Lower leg skin (tissue), 4 donors: ENCODE measurements at regions not wholly inside any gene's neighbourhood (a gene's known extent, or its start where the extent isn't known, plus 50 kb on each side); places are given as distances from the start of the nearest gene placed in this dataset.
"Not testable (repeated sequence)": the region's sequence is repeated elsewhere in the genome, so short reads cannot be mapped to it uniquely, and the experiment has no call there.

Experiments
- DNase-seq, 2 donors: peaks; one replicate each; pipeline ENCODE4 v3.0.0-alpha.2; 2019; ENCODE audit warnings: low spot score in 2 of 2
- H3K4me3 ChIP-seq: fragments of 200-600 bp; sonication (generic); 2 replicates; pipeline ENCODE4 v1.5.1; 2017; ENCODE audit warnings: mild to moderate bottlenecking, low read depth; ENCODE audit not compliant: poor library complexity, severe bottlenecking
- CTCF ChIP-seq, 3 donors: fragments of 450-650 bp; IDR thresholded peaks; one replicate each; pipeline ENCODE4 v1.5.1; 2016; ENCODE audit warnings: antibody characterized with exemption in 3 of 3, mild to moderate bottlenecking in 3 of 3, moderate library complexity in 2 of 3
- POLR2A ChIP-seq, 2 donors: fragments of 450-650 bp; IDR thresholded peaks; one replicate each; pipeline ENCODE4 v1.6.1; 2016 to 2017; ENCODE audit warnings: antibody characterized with exemption in 2 of 2, mild to moderate bottlenecking in 1 of 2, moderate library complexity in 1 of 2
- WGBS, 2 donors: methylation state at CpG; one replicate each; pipeline ENCODE4 v1.1.5; 2018; 5-methylcytosine and 5-hydroxymethylcytosine counted together
- intact Hi-C: fragments of 100-400 bp; cut with DNase I; formaldehyde crosslinking; loops from one replicate; pipeline ENCODE4 v1.15.0; 2023; ENCODE audit warnings: low total_unique reads

- no peak for DNase-seq
- TF ChIP-seq POLR2A (IDR thresholded peaks at IDR 0.05), result no peak
- no peak for TF ChIP-seq CTCF (IDR thresholded peaks at IDR 0.05)
- no peak overlapping the region for H3K4me3 ChIP-seq
- intact Hi-C loops, result no loop called here
Measured at GRCh38 chr4:104577405-104577804, 82.7 kb upstream of the CXXC4 start.

GRCh38 chr4:104581476-104581875 lies 86.8 kb upstream of the CXXC4 start:
- intact Hi-C loops, DNase-seq, H3K4me3 ChIP-seq: not testable (repeated sequence)
- 96 to 97% methylated on average over 10 to 14 of the region's 16 CpGs for WGBS, 2 donors

- DNase-seq, intact Hi-C loops: not testable (repeated sequence)
Measured at GRCh38 chr4:104582056-104582455, 87.4 kb upstream of the CXXC4 start.

GRCh38 chr4:104589264-104589868 lies 94.7 kb upstream of the CXXC4 start:
- intact Hi-C loops, result loop anchor here (5.0 kb wide), 1 partner anchor 182 kb away; no protein-coding TSS in a partner anchor
- DNase-seq, result no peak
- 95 to 100% methylated on average over 1 of the region's 1 CpG for WGBS, 2 donors
- no peak for TF ChIP-seq POLR2A (IDR thresholded peaks at IDR 0.05)
- no peak for TF ChIP-seq CTCF (IDR thresholded peaks at IDR 0.05)
- no peak overlapping the region for H3K4me3 ChIP-seq

More at GRCh38 chr4:104582056-104582455, 87.4 kb upstream of the CXXC4 start:
- 95 to 97% methylated on average over 24 to 27 of the region's 27 CpGs for WGBS, 2 donors
- not testable (repeated sequence) for H3K4me3 ChIP-seq

GRCh38 chr4:104591510-104591911 lies 96.8 kb upstream of the CXXC4 start:
- TF ChIP-seq POLR2A (IDR thresholded peaks at IDR 0.05) (no peak), CTCF (IDR thresholded peaks at IDR 0.05) (no peak)
- no peak overlapping the region for H3K4me3 ChIP-seq
- intact Hi-C loops, result no loop called here
- DNase-seq, result no peak
- 58 to 70% methylated on average over 2 of the region's 2 CpGs for WGBS, 2 donors

GRCh38 chr4:104592183-104592582 lies 97.5 kb upstream of the CXXC4 start:
- no peak overlapping the region for H3K4me3 ChIP-seq
- intact Hi-C loops, result no loop called here
- TF ChIP-seq CTCF (IDR thresholded peaks at IDR 0.05) (no peak), POLR2A (IDR thresholded peaks at IDR 0.05) (no peak)
- 84 to 91% methylated on average over 2 of the region's 2 CpGs for WGBS, 2 donors
- DNase-seq, result no peak

GRCh38 chr4:104593019-104593418 lies 98.3 kb upstream of the CXXC4 start:
- no peak for TF ChIP-seq POLR2A (IDR thresholded peaks at IDR 0.05)
- TF ChIP-seq CTCF (IDR thresholded peaks at IDR 0.05), result no peak
- DNase-seq, result no peak
- 57 to 62% methylated on average over 7 of the region's 7 CpGs for WGBS, 2 donors
- no peak overlapping the region for H3K4me3 ChIP-seq
- intact Hi-C loops, result no loop called here
